AG10803 (cell line): ENCODE measurements at regions not wholly inside any gene's neighbourhood (a gene's known extent, or its start where the extent isn't known, plus 50 kb on each side); places are given as distances from the start of the nearest gene placed in this dataset.

Experiments used
- DNase-seq: peaks from one replicate; pipeline ENCODE4 v3.0.0; 2010; ENCODE audit warnings: low read depth
- H3K4me3 ChIP-seq: 2 replicates; pipeline ENCODE4 v1.5.1; 2011; ENCODE audit warnings: mild to moderate bottlenecking, low read length, control low read depth
- CTCF ChIP-seq: conservative IDR thresholded peaks from 2 replicates; pipeline ENCODE4 v1.5.1; 2011; ENCODE audit warnings: mild to moderate bottlenecking, low read length, control low read depth, inconsistent platforms

- no peak overlapping the region for H3K4me3 ChIP-seq
- no peak for TF ChIP-seq CTCF
- DNase-seq, result no peak
Observed at GRCh38 chr2:83168377-83168776, 1290.7 kb downstream of the SUCLG1 start.

- no peak overlapping the region for H3K4me3 ChIP-seq
- DNase-seq, result no peak
- TF ChIP-seq CTCF, result no peak
Observed at GRCh38 chr2:83162421-83162820, 1296.7 kb downstream of the SUCLG1 start.

GRCh38 chr2:83160571-83160970 is 1298.5 kb downstream of the SUCLG1 start:
- no peak for TF ChIP-seq CTCF
- DNase-seq, result no peak
- H3K4me3 ChIP-seq, result no peak overlapping the region

- DNase-seq, result no peak
- no peak for TF ChIP-seq CTCF
- H3K4me3 ChIP-seq, result no peak overlapping the region
Observed at GRCh38 chr2:83155826-83156225, 1303.3 kb downstream of the SUCLG1 start.

- no peak for TF ChIP-seq CTCF
- H3K4me3 ChIP-seq, result no peak overlapping the region
- DNase-seq, result no peak
Observed at GRCh38 chr2:83143946-83144345, 1315.1 kb downstream of the SUCLG1 start.

GRCh38 chr2:83142934-83143333 is 1316.1 kb downstream of the SUCLG1 start:
- no peak for DNase-seq
- TF ChIP-seq CTCF, result no peak
- H3K4me3 ChIP-seq, result no peak overlapping the region

GRCh38 chr2:83115606-83116005 is 1343.5 kb downstream of the SUCLG1 start:
- no peak for DNase-seq
- TF ChIP-seq CTCF, result no peak
- H3K4me3 ChIP-seq, result no peak overlapping the region
